ENCODE measurements at regions not wholly inside any gene's neighbourhood (a gene's known extent, or its start where the extent isn't known, plus 50 kb on each side); places are given as distances from the start of the nearest gene placed in this dataset.
"Not testable (repeated sequence)": the region's sequence is repeated elsewhere in the genome, so short reads cannot be mapped to it uniquely, and the experiment has no call there.

GRCh38 chr7:125088555-125088954, 158.9 kb upstream of the POT1 start:
- H3K4me3 ChIP-seq (ENCODE audit: low read depth, low read length), result no peak overlapping the region
- DNase-seq (ENCODE audit: low read depth), result no peak
- TF ChIP-seq CTCF (conservative IDR thresholded peaks at IDR 0.05; ENCODE audit: low read depth, low read length), result no peak

DNA sequence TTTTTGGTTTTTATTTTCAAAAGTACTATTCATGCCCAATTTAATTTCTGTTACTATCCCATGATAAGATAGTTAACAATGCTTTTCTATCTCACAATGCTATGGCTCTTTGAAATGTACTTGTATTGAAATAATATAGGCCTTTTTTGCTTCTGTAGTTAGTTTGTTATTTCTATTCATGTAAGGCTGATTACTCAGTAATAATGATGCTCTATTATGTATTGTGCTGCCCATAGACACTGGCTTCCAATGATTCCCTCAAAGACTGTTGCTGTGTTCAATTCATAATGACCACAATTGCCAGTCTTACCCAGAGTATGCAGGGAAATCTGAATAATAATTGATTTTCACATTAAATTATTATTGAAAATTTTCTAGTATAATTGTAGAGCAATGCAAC, 155.5 kb upstream of the POT1 start:
- no peak for TF ChIP-seq CTCF (conservative IDR thresholded peaks at IDR 0.05; ENCODE audit: low read depth, low read length)
- no peak overlapping the region for H3K4me3 ChIP-seq (ENCODE audit: low read depth, low read length)
- no peak for DNase-seq (ENCODE audit: low read depth)

GRCh38 chr7:125084196-125084595, 154.6 kb upstream of the POT1 start:
- no peak overlapping the region for H3K4me3 ChIP-seq (ENCODE audit: low read depth, low read length)
- TF ChIP-seq CTCF (conservative IDR thresholded peaks at IDR 0.05; ENCODE audit: low read depth, low read length), result no peak
- DNase-seq (ENCODE audit: low read depth), result peak; percentile 39

DNA sequence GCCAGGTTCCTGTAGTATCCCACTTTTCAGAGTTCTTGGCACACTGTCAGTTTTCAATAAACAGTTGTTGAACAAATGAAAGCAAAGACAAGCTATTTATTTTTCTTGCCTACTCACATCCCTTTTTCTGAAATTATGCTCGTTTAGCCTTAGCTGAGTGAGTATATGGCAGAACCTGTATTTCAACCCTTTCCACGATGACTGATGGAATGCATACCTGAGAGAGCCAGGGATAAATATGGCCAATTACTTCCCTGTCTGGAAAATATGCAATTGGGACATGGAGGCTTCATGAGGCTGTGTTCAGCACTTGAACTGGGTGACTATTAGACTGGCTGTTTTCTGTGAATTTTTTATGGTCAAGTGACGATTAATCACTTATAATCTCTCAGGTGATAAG, 144.5 kb upstream of the POT1 start:
- H3K4me3 ChIP-seq (ENCODE audit: low read depth, low read length), result no peak overlapping the region
- no peak for TF ChIP-seq CTCF (conservative IDR thresholded peaks at IDR 0.05; ENCODE audit: low read depth, low read length)
- DNase-seq (ENCODE audit: low read depth), result no peak

GRCh38 chr7:125065546-125065945, 135.9 kb upstream of the POT1 start:
- TF ChIP-seq CTCF (conservative IDR thresholded peaks at IDR 0.05; ENCODE audit: low read depth, low read length), result no peak
- no peak overlapping the region for H3K4me3 ChIP-seq (ENCODE audit: low read depth, low read length)
- no peak for DNase-seq (ENCODE audit: low read depth)

DNA sequence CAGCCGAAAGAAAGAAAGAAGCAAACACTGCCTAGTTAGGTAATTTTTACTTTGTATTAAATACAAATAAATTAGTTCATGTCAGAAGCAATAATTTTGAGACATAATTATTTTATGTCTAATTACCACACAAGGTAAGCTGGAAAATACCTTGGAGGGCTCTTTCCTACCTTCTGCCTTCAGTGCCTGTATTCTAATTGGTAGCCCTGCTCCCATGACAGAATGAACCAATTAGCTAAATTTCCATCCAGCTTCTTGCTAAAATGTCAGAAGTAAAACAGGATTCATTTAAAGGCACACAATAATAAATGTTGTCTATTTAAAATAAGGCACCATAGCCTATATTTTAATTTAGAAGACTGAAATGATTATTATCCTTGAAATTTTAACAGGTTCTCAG, 135.4 kb upstream of the POT1 start:
- no peak overlapping the region for H3K4me3 ChIP-seq (ENCODE audit: low read depth, low read length)
- no peak for DNase-seq (ENCODE audit: low read depth)
- TF ChIP-seq CTCF (conservative IDR thresholded peaks at IDR 0.05; ENCODE audit: low read depth, low read length), result no peak

DNA sequence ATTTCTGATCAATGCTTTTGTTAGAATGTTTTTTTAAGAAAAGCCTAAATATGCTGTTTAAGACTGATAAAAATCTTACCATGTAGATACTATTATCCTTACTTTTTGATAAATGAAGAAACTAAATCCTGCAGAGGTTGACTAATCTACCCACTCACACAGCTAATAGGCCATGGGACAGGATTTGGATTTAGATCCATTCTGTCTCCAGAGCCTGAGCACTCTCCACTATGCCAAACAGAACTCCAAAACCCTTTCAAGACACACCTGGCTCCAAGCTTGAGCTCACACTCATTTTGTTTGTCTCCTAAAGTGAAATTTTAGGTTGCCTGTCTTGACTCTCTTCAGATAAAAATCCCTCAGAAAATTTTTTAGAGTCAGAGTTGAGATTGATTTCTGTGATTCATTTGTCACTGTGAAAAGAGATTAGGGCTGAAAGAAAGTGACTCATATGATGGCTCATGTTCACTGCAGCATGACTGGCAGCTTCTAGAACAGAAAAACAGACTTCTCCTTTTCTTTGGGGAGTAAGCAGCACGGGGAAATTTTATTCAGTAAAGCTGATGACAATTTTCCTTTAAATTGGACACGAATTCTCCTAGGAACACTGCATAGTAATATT, 132.3 kb upstream of the POT1 start:
- H3K4me3 ChIP-seq (ENCODE audit: low read depth, low read length), result no peak overlapping the region
- DNase-seq (ENCODE audit: low read depth), result peak; percentile 65
- no peak for TF ChIP-seq CTCF (conservative IDR thresholded peaks at IDR 0.05; ENCODE audit: low read depth, low read length)

GRCh38 chr7:125061083-125061745, 131.6 kb upstream of the POT1 start:
- DNase-seq (ENCODE audit: low read depth), result peak; percentile 28

More at GRCh38 chr7:125061083-125061745, 131.6 kb upstream of the POT1 start:
- not testable (repeated sequence) for H3K4me3 ChIP-seq (ENCODE audit: low read depth, low read length)

Measured in choroid plexus epithelial cell (primary cell).